ENCODE measurements at regions not wholly inside any gene's neighbourhood (a gene's known extent, or its start where the extent isn't known, plus 50 kb on each side); places are given as distances from the start of the nearest gene placed in this dataset.

GRCh38 chr2:207416111-207416510 lies 113.7 kb upstream of the CREB1 start:
- no peak for DNase-seq (ENCODE audit: low read depth, low spot score)
- Histone ChIP-seq H3K4me3 (ENCODE audit: low read depth in 2 of 2, low read length in 2 of 2) (no peak overlapping the region), H3K9me3 (ENCODE audit: control insufficient read depth, insufficient read depth, low read depth, low read length) (no peaks in the 10 kb centered on the region), H3K27me3 (ENCODE audit: control insufficient read depth, insufficient read depth, low read length) (no peaks in the 10 kb centered on the region), H3K36me3 (ENCODE audit: control insufficient read depth, insufficient read depth, low read length) (no peaks in the 10 kb centered on the region), H3K4me1 (ENCODE audit: control insufficient read depth, insufficient read depth, low read length) (no peaks in the 10 kb centered on the region), H3K27ac (ENCODE audit: low read length) (no peak overlapping the region)
- ATAC-seq, result no peak
- ChIA-PET POLR2A (no interaction called here), CTCF (no interaction called here)
- intact Hi-C loops (cut with micrococcal nuclease; ENCODE audit: unreplicated experiment) (no loop called here), in situ Hi-C loops (cut with HindIII; ENCODE audit: low pct_unique_long_range_greater_than_20kb, low sequenced_read_pairs) (no loop called here)
- TF ChIP-seq REST (IDR thresholded peaks at IDR 0.05; ENCODE audit: insufficient read depth in 1 of 2, low read depth in 2 of 2, low read length in 1 of 2) (no peak), POLR2AphosphoS5 (IDR thresholded peaks at IDR 0.05; ENCODE audit: low read depth, low read length) (no peak), CTCF (IDR thresholded peaks at IDR 0.05) (no peak), SIN3A (IDR thresholded peaks at IDR 0.05; ENCODE audit: borderline replicate concordance, insufficient read depth, low read depth, low read length) (no peak), TCF7L2 (IDR thresholded peaks at IDR 0.05; ENCODE audit: low read depth, low read length) (no peak)
- BruUV-seq (replicated peaks), result no TSS peak

GRCh38 chr2:207416900-207417299 lies 112.9 kb upstream of the CREB1 start:
- ChIA-PET CTCF (no interaction called here), POLR2A (no interaction called here)
- H3K27ac ChIP-seq (ENCODE audit: low read length), result no peak overlapping the region
- DNase-seq (ENCODE audit: low read depth, low spot score), result no peak
- H3K9me3 ChIP-seq (ENCODE audit: control insufficient read depth, insufficient read depth, low read depth, low read length), result no peaks in the 10 kb centered on the region
- H3K4me3 ChIP-seq (ENCODE audit: low read depth in 2 of 2, low read length in 2 of 2), result no peak overlapping the region
- H3K27me3 ChIP-seq (ENCODE audit: control insufficient read depth, insufficient read depth, low read length), result no peaks in the 10 kb centered on the region
- no peak for ATAC-seq
- no peaks in the 10 kb centered on the region for H3K36me3 ChIP-seq (ENCODE audit: control insufficient read depth, insufficient read depth, low read length)
- no TSS peak for BruUV-seq (replicated peaks)
- TF ChIP-seq CTCF (IDR thresholded peaks at IDR 0.05) (no peak), SIN3A (IDR thresholded peaks at IDR 0.05; ENCODE audit: borderline replicate concordance, insufficient read depth, low read depth, low read length) (no peak), POLR2AphosphoS5 (IDR thresholded peaks at IDR 0.05; ENCODE audit: low read depth, low read length) (no peak), REST (IDR thresholded peaks at IDR 0.05; ENCODE audit: insufficient read depth in 1 of 2, low read depth in 2 of 2, low read length in 1 of 2) (no peak), TCF7L2 (IDR thresholded peaks at IDR 0.05; ENCODE audit: low read depth, low read length) (no peak)
- intact Hi-C loops (cut with micrococcal nuclease; ENCODE audit: unreplicated experiment), result no loop called here
- in situ Hi-C loops (cut with HindIII; ENCODE audit: low pct_unique_long_range_greater_than_20kb, low sequenced_read_pairs), result no loop called here
- H3K4me1 ChIP-seq (ENCODE audit: control insufficient read depth, insufficient read depth, low read length), result no peaks in the 10 kb centered on the region

All from Panc1 (cell line).